Upper lobe of left lung (tissue), 6 donors: ENCODE measurements at regions not wholly inside any gene's neighbourhood (a gene's known extent, or its start where the extent isn't known, plus 50 kb on each side); places are given as distances from the start of the nearest gene placed in this dataset.
"Not testable (repeated sequence)": the region's sequence is repeated elsewhere in the genome, so short reads cannot be mapped to it uniquely, and the experiment has no call there.

Experiments used
- ATAC-seq, 2 donors: fragments of 200-7000 bp; cut with Tn5 transposase; one replicate each; pipeline ENCODE4 v1.9.1; 2022; ENCODE audit warnings: mild to moderate bottlenecking in 2 of 2, moderate library complexity in 2 of 2; ENCODE audit not compliant: low FRiP score in 2 of 2
- DNase-seq, 2 donors: peaks; one replicate each; pipeline ENCODE4 v3.0.0-alpha.2; 2019 to 2020
- H3K27ac ChIP-seq, 4 donors: fragments of 200-600 bp; sonication (generic); one replicate each; pipeline ENCODE4 v1.5.1; 2016 to 2019
- H3K27me3 ChIP-seq, 4 donors: fragments of 200-600 bp; sonication (generic); one replicate each; pipeline ENCODE4 v1.5.1; 2017 to 2019
- H3K36me3 ChIP-seq, 4 donors: fragments of 200-600 bp; sonication (generic); one replicate each; pipeline ENCODE4 v1.5.1; 2016 to 2019
- H3K4me1 ChIP-seq, 4 donors: fragments of 200-600 bp; sonication (generic); one replicate each; pipeline ENCODE4 v1.5.1; 2018 to 2019
- H3K4me3 ChIP-seq, 4 donors: fragments of 200-600 bp; sonication (generic); one replicate each; pipeline ENCODE4 v1.5.1; 2017 to 2019; ENCODE audit warnings: mild to moderate bottlenecking in 2 of 4, moderate library complexity in 1 of 4
- H3K9me3 ChIP-seq, 4 donors: fragments of 200-600 bp; sonication (generic); one replicate each; pipeline ENCODE4 v1.5.1; 2018 to 2019
- EP300 ChIP-seq, 4 donors: sonication (generic); formaldehyde crosslinking; IDR thresholded peaks; one replicate each; pipeline ENCODE4 v1.5.1; 2017; ENCODE audit warnings: antibody characterized with exemption in 4 of 4, control low read depth in 2 of 4
- POLR2A ChIP-seq, 4 donors: fragments of 450-650 bp; IDR thresholded peaks; one replicate each; pipeline ENCODE4 v1.5.1; 2016 to 2017; ENCODE audit warnings: antibody characterized with exemption in 4 of 4, mild to moderate bottlenecking in 2 of 4
- POLR2AphosphoS5 ChIP-seq, 2 donors: sonication (generic); formaldehyde crosslinking; IDR thresholded peaks; one replicate each; pipeline ENCODE4 v1.5.1; 2017; ENCODE audit warnings: antibody characterized with exemption in 2 of 2
- WGBS, 2 donors: methylation state at CpG; one replicate each; pipeline ENCODE4 v1.1.5; 2017 to 2018; 5-methylcytosine and 5-hydroxymethylcytosine counted together
- TF ChIP-seq, protein P1 (sequence below), 6 experiments: fragments of 450-650 bp in 4 of 6; fragments of 200-600 bp in 2 of 6; sonication (generic) in 2 of 6; IDR thresholded peaks; one replicate each; pipeline ENCODE4 v1.5.1; 2016 to 2019; ENCODE audit warnings: antibody characterized with exemption in 6 of 6
- donor health status: DM: no; HTN: no; CAD: no; lungs with moderate emphysema.
- donor health status: DM: no; HTN: yes; CAD: no; lungs with severe emphysema.

DNA sequence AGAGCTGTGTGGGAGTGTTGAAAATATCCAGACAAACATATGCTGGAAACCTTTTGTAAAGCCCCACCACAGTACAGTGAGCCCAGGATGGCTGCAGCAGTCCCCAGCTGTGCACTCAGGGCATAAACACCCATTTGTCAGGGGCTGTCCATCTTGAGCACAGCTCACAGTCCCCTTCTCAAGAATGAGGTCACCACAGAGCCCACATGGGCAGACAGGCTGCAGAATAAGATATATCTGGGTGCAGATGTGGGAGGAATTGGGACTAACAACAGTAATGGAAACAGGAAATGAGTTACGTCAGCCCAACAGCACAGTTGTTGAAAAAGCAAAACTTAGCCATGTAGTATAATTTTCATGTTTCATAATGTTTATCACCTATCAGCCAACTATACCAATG lies 219.6 kb downstream of the ETAA1 start:
- DNase-seq = no peak
- Histone ChIP-seq H3K4me1 (peaks cover 0 to 11% (median 0%) of the 10 kb centered on the region in 4 donors), H3K27me3 (no peaks in the 10 kb centered on the region), H3K27ac (no peak overlapping the region), H3K9me3 (no peaks in the 10 kb centered on the region), H3K36me3 (no peaks in the 10 kb centered on the region), H3K4me3 (no peak overlapping the region)
- 29 to 41% methylated on average over 1 of the region's 1 CpG for whole genome bisulfite sequencing, 2 donors
- TF ChIP-seq POLR2A (IDR thresholded peaks at IDR 0.05) = no peak
- no peak for TF ChIP-seq POLR2AphosphoS5 (IDR thresholded peaks at IDR 0.05)
- no peak for TF ChIP-seq EP300 (IDR thresholded peaks at IDR 0.05)
- TF ChIP-seq, protein P1, sequence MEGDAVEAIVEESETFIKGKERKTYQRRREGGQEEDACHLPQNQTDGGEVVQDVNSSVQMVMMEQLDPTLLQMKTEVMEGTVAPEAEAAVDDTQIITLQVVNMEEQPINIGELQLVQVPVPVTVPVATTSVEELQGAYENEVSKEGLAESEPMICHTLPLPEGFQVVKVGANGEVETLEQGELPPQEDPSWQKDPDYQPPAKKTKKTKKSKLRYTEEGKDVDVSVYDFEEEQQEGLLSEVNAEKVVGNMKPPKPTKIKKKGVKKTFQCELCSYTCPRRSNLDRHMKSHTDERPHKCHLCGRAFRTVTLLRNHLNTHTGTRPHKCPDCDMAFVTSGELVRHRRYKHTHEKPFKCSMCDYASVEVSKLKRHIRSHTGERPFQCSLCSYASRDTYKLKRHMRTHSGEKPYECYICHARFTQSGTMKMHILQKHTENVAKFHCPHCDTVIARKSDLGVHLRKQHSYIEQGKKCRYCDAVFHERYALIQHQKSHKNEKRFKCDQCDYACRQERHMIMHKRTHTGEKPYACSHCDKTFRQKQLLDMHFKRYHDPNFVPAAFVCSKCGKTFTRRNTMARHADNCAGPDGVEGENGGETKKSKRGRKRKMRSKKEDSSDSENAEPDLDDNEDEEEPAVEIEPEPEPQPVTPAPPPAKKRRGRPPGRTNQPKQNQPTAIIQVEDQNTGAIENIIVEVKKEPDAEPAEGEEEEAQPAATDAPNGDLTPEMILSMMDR (IDR thresholded peaks at IDR 0.05) = no peak
- ATAC-seq = peak in 1 of 2 donors; percentile 75

DNA sequence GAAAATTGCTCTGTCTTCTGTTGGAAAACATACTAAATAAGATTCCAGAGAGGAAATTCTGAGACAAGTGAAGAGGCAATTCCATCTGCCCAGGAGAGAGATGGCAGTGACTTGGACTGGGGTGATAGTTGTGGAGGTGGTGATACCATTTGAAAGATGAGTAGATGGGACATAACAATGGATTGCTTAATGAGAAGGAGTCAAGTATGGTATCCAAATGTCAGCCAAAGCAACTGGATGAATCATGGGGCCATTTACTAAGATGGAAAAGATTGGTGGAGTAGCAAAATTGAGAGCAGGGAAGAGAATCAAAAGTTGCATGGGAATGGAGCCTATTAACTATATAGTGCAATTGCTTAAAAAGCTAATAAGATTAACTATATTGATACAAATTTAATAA lies 222.1 kb downstream of the ETAA1 start:
- Histone ChIP-seq H3K4me1 (no peaks in the 10 kb centered on the region), H3K27me3 (no peaks in the 10 kb centered on the region), H3K4me3 (no peak overlapping the region), H3K9me3 (no peaks in the 10 kb centered on the region), H3K27ac (no peak overlapping the region), H3K36me3 (no peaks in the 10 kb centered on the region)
- TF ChIP-seq POLR2AphosphoS5 (IDR thresholded peaks at IDR 0.05) (no peak), POLR2A (IDR thresholded peaks at IDR 0.05) (no peak), EP300 (IDR thresholded peaks at IDR 0.05) (no peak)
- TF ChIP-seq, protein P1 (IDR thresholded peaks at IDR 0.05) = no peak
- ATAC-seq (no peak), DNase-seq (no peak)

DNA sequence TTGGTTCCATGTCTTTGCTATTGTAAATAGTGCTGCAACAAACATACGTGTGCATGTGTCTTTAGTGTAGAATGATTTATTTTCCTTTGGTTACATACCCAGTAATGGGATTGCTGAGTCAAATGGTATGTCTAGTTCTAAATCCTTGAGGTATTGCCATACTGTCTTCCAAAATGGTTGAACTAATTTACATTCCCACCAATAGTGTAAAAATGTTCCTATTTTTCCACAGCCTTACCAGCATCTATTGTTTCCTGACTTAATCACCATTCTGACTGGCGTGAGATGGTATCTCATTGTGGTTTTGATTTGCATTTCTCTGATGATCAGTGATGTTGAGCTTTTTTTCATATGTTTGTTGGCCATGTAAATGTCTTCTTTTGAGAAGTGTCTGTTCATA lies 226.6 kb downstream of the ETAA1 start:
- DNase-seq, H3K27me3 ChIP-seq, H3K9me3 ChIP-seq, H3K36me3 ChIP-seq, H3K27ac ChIP-seq, H3K4me1 ChIP-seq, ATAC-seq, H3K4me3 ChIP-seq: not testable (repeated sequence)
- WGBS, 2 donors = 93 to 94% methylated on average over 2 of the region's 2 CpGs

DNA sequence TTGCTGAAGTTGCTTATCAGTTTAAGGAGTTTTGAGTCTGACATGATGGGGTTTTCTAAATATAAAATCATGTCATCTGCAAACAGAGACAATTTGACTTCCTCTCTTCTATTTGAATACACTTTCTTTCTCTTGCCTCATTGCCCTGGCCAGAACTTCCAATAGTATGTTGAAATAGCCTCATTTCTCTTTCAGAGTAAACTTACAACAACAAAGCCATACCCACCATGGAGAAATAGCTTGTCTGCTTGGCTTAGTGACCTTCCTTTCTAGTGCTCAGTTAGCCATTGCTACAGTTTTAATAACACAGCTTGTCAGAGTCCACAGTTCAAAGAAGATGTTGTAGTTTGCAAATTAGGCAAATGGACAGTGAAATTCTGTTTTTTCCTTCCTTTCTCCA lies 228.0 kb downstream of the ETAA1 start:
- DNase-seq = no peak
- Histone ChIP-seq H3K9me3 (no peaks in the 10 kb centered on the region), H3K27me3 (no peaks in the 10 kb centered on the region), H3K4me3 (no peak overlapping the region), H3K4me1 (no peaks in the 10 kb centered on the region), H3K27ac (no peak overlapping the region), H3K36me3 (no peaks in the 10 kb centered on the region)
- ATAC-seq = peak in 1 of 2 donors; percentile 26
- no peak for TF ChIP-seq EP300 (IDR thresholded peaks at IDR 0.05)
- no peak for TF ChIP-seq POLR2A (IDR thresholded peaks at IDR 0.05)
- TF ChIP-seq, protein P1 (IDR thresholded peaks at IDR 0.05) = no peak
- no peak for TF ChIP-seq POLR2AphosphoS5 (IDR thresholded peaks at IDR 0.05)

DNA sequence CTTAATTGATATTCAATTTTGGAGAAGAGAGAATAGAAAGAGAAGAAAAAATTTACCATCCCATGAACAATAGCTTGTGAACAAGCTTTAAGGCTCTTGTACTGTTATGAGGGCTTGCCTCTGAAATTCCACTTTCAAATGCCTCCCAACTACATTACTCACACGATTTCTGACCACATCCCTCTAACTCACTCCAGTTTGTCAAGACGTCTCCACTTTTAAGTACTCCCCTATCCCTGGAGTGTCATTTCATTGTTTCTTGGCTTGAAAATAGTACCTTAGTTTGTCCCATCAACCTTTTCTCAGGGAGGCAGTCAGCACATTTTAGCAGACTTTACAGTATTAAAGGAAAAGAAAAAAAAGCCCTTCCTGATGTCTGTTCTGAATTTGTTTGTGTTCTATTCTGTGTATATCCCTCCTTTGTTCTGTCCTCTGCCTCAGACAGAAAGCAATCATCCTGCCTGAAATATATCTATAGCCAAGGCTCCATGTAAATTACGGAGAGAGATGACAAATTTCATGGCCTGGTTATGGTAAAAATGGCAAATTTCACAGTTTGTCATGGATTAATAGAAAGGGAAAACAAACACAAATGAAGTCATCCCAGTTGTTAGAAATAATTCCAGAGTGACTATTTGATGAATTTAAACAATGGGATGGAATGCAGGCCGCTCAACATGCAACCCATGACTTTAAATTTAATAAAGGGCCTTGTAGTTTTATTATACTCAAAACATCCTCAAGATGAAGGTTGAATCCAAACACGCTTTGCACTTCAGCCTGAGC lies 228.8 kb downstream of the ETAA1 start:
- ATAC-seq = peak in 1 of 2 donors; percentile 78

More for the DNA sequence above, 228.8 kb downstream of the ETAA1 start:
- Histone ChIP-seq H3K9me3 (no peaks in the 10 kb centered on the region), H3K27ac (no peak overlapping the region), H3K36me3 (no peaks in the 10 kb centered on the region), H3K4me1 (no peaks in the 10 kb centered on the region), H3K4me3 (no peak overlapping the region), H3K27me3 (no peaks in the 10 kb centered on the region)
- WGBS, 2 donors = 67 to 68% methylated on average over 5 of the region's 5 CpGs
- no peak for DNase-seq
- TF ChIP-seq POLR2A (IDR thresholded peaks at IDR 0.05) = no peak
- TF ChIP-seq POLR2AphosphoS5 (IDR thresholded peaks at IDR 0.05) = no peak
- TF ChIP-seq, protein P1 (IDR thresholded peaks at IDR 0.05) = no peak
- TF ChIP-seq EP300 (IDR thresholded peaks at IDR 0.05) = no peak
